ENCODE measurements at regions not wholly inside any gene's neighbourhood (a gene's known extent, or its start where the extent isn't known, plus 50 kb on each side); places are given as distances from the start of the nearest gene placed in this dataset.

GRCh38 chr17:71505981-71506380 lies 614.8 kb upstream of the SOX9 start:
- TF ChIP-seq EZH2 (IDR thresholded peaks at IDR 0.05) (no peak), POLR2AphosphoS5 (IDR thresholded peaks at IDR 0.05; ENCODE audit: borderline replicate concordance, low read depth, low read length) (no peak)
